ENCODE measurements at regions not wholly inside any gene's neighbourhood (a gene's known extent, or its start where the extent isn't known, plus 50 kb on each side); places are given as distances from the start of the nearest gene placed in this dataset.

GRCh38 chr2:760001-760400 is 82.8 kb upstream of the TMEM18 start:
- ATAC-seq = no peak
- TF ChIP-seq POLR2A (IDR thresholded peaks at IDR 0.05) (no peak), CTCF (IDR thresholded peaks at IDR 0.05) (no peak)
- Histone ChIP-seq H3K36me3 (replicated peaks in 1 of 2; ENCODE audit: insufficient read depth in 1 of 2, low read depth in 2 of 2) (no peaks in the 10 kb centered on the region), H3K9me3 (no peaks in the 10 kb centered on the region), H3K4me1 (no peaks in the 10 kb centered on the region), H3K4me3 (no peak overlapping the region), H3K27me3 (no peaks in the 10 kb centered on the region), H3K27ac (no peak overlapping the region)
- no peak for DNase-seq
- 75 to 85% methylated on average over 5 of the region's 5 CpGs for WGBS, 2 donors
- intact Hi-C loops (cut with DNase I) = no loop called here

GRCh38 chr2:758073-758820 is 81.0 kb upstream of the TMEM18 start:
- Histone ChIP-seq H3K27me3 (no peaks in the 10 kb centered on the region), H3K4me3 (no peak overlapping the region), H3K4me1 (no peaks in the 10 kb centered on the region), H3K27ac (no peak overlapping the region), H3K36me3 (replicated peaks in 1 of 2; ENCODE audit: insufficient read depth in 1 of 2, low read depth in 2 of 2) (no peaks in the 10 kb centered on the region), H3K9me3 (no peaks in the 10 kb centered on the region)
- DNase-seq = no peak
- 77 to 84% methylated on average over 13 of the region's 13 CpGs for WGBS, 2 donors
- ATAC-seq = no peak
- TF ChIP-seq POLR2A (IDR thresholded peaks at IDR 0.05) (no peak), CTCF (IDR thresholded peaks at IDR 0.05) (no peak)
- intact Hi-C loops (cut with DNase I) = no loop called here

- no peak overlapping the region for H3K27ac ChIP-seq
- H3K27me3 ChIP-seq = no peaks in the 10 kb centered on the region
- TF ChIP-seq CTCF (IDR thresholded peaks at IDR 0.05) = no peak
- TF ChIP-seq POLR2A (IDR thresholded peaks at IDR 0.05) = no peak
- H3K4me3 ChIP-seq = no peak overlapping the region
- no peak for DNase-seq
- no peaks in the 10 kb centered on the region for H3K9me3 ChIP-seq
- H3K36me3 ChIP-seq (replicated peaks in 1 of 2; ENCODE audit: insufficient read depth in 1 of 2, low read depth in 2 of 2) = no peaks in the 10 kb centered on the region
- H3K4me1 ChIP-seq = no peaks in the 10 kb centered on the region
- no peak for ATAC-seq
- WGBS, 2 donors = 91 to 97% methylated on average over 7 of the region's 7 CpGs
- intact Hi-C loops (cut with DNase I) = no loop called here
These were observed 75.9 kb upstream of the TMEM18 start for GRCh38 chr2:753123-753522.

GRCh38 chr2:751474-751873 is 74.3 kb upstream of the TMEM18 start:
- 64 to 70% methylated on average over 10 of the region's 10 CpGs for WGBS, 2 donors
- ATAC-seq = no peak
- intact Hi-C loops (cut with DNase I) = no loop called here
- no peak for TF ChIP-seq POLR2A (IDR thresholded peaks at IDR 0.05)
- TF ChIP-seq CTCF (IDR thresholded peaks at IDR 0.05) = no peak
- Histone ChIP-seq H3K36me3 (replicated peaks in 1 of 2; ENCODE audit: insufficient read depth in 1 of 2, low read depth in 2 of 2) (no peaks in the 10 kb centered on the region), H3K27me3 (no peaks in the 10 kb centered on the region), H3K4me1 (no peaks in the 10 kb centered on the region), H3K27ac (no peak overlapping the region), H3K4me3 (no peak overlapping the region), H3K9me3 (no peaks in the 10 kb centered on the region)
- DNase-seq = no peak

GRCh38 chr2:750628-751027 is 73.4 kb upstream of the TMEM18 start:
- Histone ChIP-seq H3K4me3 (no peak overlapping the region), H3K27ac (no peak overlapping the region), H3K27me3 (no peaks in the 10 kb centered on the region), H3K9me3 (no peaks in the 10 kb centered on the region), H3K4me1 (no peaks in the 10 kb centered on the region), H3K36me3 (replicated peaks in 1 of 2; ENCODE audit: insufficient read depth in 1 of 2, low read depth in 2 of 2) (no peaks in the 10 kb centered on the region)
- intact Hi-C loops (cut with DNase I) = no loop called here
- ATAC-seq = no peak
- DNase-seq = no peak
- TF ChIP-seq POLR2A (IDR thresholded peaks at IDR 0.05) (no peak), CTCF (IDR thresholded peaks at IDR 0.05) (no peak)
- WGBS, 2 donors = 77 to 78% methylated on average over 5 of the region's 5 CpGs
